ENCODE measurements at regions not wholly inside any gene's neighbourhood (a gene's known extent, or its start where the extent isn't known, plus 50 kb on each side); places are given as distances from the start of the nearest gene placed in this dataset.

DNA sequence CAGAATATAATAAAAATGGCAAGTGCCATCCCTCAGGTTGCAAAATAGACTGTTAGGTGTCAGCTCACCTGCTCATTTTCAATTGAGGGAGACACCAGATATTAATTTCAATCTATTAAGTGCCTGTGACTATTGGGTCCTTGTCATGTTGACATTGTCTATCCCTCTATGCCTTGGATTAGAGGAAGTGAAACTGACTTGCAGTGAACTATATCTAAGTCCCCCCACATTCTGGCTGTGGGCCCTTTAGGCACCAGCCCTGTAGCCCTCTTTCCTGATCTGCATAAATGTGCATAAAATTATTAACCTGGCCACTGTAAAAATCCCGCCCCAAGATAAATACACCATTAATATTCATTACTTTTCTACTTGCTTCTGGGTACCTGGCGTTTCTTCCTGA is 293.0 kb upstream of the CLNK start:
- DNase-seq = no peak

DNA sequence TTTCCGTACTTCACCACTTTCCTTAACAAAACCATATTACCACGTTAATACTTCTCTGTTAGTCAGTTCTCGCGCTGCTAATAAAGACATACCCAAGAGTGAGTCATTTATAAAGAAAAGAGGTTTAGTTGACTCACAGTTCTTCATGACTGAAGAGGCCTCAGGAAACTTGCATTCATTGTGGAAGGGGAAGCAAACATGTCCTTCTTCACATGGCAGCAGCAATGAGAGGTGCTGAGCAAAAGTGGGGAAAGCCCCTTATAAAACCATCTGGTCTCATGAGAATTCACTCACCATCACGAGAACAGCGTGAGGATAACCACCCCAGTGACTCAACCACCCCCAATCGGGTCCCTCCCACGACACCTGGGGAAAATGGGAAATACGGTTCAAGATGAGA is 289.8 kb upstream of the CLNK start:
- no peak for DNase-seq

DNA sequence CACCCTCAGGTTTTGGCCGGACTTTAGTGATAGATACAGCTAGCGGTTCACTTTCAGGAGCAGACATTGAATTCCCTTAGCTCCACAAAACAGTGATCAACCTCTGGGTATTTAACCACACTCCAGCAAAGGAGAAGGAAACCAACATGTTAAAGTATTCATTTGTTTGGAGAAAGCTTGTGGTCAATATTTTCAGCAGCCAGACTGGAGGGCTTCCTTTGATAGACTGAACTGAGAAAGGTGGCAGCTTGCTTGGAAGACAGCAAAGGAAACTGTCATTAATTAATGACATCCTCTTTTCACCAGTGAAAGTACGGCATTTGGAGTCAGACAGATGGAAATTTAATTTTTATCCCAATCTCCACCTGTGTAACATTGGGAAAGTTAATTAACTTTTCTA is 289.1 kb upstream of the CLNK start:
- DNase-seq = no peak

DNA sequence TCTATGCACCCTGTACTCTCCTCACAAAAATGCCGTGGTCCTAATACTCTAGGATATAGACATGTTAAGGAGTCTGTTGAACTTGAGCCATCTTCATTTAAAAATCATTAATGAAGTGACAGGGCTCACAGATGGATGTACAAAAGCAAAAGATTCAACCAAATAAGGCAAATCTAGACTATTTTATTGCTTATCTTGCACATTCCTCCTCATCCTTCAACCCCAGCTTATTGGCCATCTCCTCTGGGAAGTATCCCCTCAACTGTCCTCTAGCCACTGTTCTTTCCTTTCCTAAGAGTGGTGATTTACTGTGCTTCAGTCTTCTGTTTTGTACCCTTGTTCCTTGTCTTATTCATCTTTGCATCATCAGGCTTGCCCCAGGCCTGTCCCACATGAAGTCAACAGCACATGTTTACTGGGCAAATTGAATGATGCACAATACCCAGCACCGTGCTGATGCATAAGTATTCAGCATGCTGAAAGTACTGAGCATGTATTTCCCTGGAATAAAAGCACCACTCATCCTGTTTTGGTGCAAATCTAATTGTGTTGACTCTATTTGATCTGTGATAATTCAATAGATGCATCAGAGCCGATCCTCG is 287.3 kb upstream of the CLNK start:
- no peak for DNase-seq

DNA sequence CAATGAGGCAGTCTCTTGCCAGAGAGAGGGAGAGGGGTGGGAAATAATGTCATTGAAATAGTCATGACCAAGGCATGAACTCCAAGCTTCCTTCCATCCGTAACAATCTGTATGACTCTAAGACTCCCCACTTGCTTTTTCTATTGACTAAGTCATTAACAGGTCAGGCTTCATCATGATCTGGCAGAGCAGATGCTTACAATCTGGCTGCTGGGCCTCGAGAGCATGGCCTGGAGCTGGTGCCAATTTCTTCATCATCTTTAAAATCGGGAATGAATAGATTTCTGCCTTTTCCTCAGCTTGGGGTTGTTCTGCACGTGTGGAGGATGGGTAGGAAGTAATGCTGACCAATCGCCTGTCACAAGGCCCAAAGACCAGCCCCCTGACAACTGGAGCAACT is 280.6 kb upstream of the CLNK start:
- no peak for DNase-seq

DNA sequence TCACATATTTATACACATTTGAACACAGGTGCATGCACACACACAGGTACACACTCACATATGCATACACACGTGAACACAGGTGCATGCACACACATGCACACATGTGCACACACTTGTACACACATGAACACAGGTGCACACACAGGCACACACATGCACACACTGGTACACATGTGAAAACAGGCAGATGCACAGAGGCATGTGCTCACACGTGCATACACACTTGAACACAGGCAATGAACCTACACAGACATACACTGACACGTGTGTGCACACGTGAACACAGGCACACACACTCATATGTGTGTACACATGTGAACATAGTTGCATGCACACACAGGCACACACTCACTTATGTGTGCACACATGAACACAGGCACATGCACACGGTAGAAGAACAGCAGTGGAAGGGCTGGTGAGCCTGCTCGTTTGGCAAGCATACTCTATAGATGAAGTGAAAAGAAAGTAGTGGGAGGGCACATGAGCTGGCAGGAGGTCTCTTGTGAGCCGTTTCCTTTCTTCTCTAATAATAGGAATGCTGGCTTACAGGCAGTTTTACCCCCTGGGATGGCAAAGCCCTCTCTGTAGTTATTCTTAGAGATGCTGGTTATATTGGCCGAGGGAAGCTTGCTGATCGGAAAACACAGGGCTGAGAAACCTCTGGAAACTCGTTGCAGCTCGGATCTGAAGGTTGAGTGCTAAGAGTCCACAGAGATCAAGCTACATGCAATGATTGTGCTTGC is 279.6 kb upstream of the CLNK start:
- no peak for DNase-seq

DNA sequence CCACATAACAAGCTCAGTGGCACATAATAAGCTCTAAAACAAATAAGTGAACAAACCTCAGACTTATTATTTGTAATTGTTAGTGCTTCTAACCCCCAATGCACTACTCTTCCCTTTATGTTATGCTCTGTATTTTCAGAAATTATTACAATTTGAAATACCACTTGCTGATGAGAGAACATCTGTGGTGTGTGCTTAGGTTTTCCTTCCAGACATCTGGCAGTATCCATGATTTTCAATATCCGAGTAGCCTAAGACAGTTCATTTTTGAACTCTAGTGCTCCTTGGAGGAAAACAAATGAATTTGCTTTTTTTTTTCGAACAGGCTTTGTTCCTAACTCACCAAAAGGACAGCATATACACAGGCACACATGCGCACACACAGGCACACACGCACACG is 278.7 kb upstream of the CLNK start:
- DNase-seq = no peak

DNA sequence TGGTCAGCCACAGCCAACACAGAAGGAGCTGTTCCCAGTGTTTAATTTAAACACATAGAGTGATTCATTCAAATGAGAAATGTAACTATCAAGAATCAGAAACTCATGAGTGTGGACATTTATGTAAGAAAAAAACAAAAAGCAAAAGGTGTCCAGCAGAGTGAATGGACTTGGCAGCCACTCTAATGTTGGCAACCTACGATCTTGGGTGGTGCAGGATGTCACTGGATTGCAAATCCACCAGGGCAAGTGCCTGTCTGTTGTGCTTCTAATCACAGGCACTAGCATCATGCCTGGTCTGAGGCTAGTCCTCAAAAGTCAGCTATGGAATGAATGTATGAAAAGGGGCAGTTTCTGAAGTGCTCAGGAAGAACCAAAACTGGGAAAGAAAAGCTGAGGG is 277.7 kb upstream of the CLNK start:
- DNase-seq = no peak

DNA sequence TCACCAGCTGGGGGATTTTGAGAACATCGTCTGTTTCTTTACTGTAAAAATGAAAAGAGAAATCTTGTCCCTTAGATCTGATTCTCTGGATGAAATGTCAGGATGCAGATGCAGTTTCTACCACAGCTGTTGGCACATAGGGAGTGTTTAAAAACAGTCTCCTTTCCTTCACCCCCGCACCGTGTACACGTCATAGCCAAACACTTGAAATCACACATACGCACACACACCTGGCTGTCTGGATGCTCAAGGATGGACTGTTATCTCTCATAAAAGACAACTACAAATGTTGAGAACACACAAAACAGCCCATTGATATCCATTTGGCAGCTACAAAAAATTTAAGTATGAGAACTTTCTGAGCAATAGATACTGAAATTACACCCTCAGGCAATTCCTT is 275.8 kb upstream of the CLNK start:
- DNase-seq = peak; percentile 72

DNA sequence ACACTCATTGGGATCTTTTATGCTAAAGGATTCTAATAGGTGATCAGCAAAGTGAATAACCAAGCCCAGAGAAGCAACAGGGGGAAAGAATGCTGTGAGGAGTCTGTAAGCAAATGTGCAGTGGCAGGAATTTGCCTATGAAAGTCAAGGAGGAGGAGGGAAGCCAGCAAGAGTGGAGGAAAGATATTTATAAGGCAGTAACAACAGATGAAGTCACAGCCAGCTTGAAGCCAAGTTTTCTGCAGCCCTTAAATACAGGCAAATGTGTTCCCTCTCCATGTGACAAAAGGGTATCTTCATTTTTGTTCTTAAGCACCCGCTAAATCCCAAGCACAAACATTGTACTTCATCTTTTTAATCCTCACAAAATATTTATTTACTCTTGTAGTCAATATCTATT is 275.0 kb upstream of the CLNK start:
- no peak for DNase-seq

DNA sequence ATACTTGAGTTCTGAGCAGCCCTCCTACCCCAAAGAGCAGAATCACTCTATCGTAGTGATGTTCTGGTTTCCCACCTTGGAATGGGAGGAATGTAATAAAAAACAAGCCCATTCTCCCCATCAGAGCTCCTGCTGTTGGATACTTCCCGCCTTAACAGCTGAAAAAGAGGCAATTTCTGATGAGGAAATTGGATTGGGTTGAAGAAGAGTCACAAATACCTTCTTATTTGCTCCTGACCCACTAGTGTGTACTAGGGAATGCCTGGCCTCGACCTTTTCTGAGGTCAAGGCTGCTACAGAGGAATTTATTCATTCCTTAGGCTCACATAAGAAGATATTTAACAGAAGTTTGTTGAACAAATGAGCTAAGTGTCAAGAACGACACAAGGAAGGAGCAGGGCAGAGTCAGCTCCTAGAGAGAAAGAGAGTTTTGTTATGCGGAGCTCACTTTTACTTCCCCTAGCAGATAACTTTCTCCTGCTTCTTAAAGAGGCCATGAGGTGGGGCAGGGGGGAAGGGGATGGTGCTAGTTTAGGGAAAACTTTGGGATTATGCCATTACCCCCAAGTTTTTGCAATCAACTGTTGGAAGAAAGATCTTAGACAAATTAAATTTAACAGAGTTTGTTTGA is 273.8 kb upstream of the CLNK start:
- DNase-seq = no peak

DNA sequence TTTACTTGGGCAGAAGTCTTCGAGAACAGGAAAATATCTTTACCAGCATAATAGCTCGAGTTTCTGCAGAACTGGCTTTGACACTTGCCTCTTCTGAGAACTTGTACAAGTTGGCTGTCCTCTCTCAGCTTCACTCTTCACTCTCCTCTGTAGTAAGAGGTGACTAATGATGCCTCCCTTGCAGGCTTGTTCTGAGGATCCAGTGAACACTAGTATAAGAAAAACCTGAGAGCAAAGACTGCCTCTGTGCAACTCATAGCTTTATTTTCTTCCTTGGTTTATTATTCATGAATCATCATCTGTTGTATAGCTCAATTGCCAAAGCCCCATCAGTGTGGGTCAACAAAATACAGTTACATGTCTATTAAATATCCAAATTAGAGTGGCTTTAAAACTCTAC is 266.7 kb upstream of the CLNK start:
- no peak for DNase-seq

DNA sequence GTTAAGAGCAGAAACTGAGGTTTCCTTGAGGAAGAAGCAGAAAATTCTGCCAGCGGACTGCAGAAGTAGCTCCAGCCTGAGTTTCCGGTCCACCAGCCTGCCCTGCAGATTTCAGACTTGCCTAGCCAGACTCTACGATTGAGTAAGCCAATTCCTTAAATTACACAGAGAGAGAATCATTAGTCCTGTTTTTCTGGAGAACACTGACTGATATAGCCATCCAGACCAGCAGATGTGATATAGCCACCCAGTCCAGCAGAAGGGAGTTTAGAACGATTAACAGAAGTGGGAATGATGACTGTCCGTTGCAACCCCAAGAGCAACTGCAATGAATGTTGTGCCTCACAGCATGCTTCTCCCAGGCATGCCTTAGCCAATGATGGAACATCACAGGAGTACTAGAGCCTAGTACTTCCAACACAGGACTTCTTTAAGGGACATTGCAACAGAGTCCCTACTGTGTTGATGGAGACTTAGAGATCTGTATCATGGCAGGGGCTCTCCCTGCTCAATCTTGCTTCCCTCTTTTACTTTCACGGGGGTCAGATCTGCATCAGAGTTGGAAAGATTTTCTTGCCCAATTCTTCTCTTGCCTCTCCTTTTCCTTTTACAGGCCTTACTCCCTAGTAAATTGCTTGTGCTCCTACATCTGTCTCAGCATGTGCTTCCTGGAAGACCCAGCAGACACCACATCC is 264.6 kb upstream of the CLNK start:
- DNase-seq = no peak

DNA sequence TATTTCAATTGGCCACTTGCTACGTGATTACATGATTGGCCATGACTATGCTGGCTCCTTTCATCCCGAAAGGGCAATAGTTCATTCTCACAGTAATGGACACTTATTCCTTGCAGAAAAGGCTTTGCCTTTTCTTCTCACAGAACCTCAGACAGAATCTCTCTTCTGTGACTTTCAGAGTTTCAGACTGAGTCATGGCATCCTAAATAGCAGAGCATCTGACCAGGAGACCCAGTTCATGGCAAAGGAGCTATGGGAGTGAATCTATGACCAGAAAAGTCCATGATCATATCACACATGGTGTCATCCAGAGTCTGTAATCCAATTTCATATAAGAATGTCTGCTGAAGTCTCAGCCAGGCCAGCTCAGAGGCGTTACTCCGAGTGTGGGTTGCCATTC is 263.3 kb upstream of the CLNK start:
- DNase-seq = no peak

DNA sequence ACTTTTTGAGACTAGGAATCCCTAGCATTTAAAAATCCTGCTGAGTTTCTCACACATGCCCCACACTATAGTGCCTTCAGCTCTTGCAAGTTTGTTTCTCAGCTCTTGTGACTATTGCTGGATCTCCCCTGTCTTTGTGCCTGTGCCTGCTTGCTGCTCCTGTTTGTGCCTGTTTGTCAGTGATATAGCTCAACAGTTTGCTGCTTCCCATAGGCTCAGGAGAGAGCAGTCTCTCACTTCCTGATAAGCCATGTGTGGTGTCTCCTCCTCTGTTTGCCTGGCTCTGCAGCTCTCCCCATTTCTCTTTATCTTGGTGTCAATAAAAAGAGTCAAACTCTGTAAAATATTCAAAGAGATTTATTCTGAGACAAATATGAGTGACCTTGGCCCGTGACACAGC is 259.8 kb upstream of the CLNK start:
- DNase-seq = no peak

DNA sequence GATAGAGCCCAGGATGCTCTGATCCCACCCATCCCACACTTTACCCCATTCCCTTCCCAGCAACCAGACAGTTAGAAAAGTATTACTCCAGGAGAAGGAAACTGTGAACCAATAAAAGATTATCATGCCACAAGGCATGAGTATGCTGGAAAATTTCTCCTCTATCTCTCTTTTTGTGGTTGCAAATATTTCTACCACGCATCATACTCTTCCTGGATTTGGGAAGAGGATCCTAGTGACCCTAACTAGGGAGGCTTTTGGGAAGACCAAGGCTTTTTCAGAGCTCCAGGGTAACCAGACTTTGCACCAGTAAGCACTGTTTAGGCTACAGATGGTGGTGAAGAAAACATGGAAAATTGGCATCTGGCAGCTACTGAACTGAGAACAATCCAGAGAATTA is 257.6 kb upstream of the CLNK start:
- no peak for DNase-seq

DNA sequence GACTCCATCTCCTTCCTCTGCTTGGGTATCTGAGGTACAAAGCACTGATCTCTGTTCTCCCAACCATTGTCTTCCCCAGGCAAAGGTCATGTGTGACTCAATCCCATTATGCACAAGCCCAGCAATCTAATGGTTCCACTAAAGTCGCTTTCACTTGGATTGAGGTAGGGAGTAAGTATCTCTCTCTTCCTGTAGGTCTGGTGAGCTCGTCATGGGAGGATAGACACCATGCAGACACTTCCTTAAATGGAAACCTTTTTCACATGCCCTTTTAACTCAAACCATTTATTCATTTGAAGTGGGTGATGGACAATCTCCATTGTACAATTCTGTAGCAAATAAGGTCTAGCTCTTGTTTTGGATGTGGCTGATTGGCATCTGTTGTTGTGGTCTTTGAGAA is 245.2 kb upstream of the CLNK start:
- no peak for DNase-seq

DNA sequence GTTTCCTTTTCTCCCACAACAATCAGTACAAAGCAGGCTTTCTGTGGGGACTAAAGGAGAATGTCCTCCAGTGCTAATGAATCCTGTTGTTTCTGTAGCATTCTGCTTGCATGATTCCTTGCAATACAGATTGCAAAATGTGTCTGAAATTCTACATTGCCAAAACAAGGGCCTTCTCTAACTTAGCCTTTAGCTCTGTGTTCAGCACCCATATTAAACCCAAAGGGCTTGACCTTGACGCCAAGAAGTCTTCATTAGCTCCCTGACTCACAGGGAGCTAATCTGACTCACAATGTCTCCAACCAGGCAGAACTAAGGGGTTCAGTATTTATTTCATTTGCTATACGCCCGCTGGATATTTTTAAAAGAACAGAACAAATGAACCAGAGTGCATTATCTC is 241.4 kb upstream of the CLNK start:
- DNase-seq = no peak

DNA sequence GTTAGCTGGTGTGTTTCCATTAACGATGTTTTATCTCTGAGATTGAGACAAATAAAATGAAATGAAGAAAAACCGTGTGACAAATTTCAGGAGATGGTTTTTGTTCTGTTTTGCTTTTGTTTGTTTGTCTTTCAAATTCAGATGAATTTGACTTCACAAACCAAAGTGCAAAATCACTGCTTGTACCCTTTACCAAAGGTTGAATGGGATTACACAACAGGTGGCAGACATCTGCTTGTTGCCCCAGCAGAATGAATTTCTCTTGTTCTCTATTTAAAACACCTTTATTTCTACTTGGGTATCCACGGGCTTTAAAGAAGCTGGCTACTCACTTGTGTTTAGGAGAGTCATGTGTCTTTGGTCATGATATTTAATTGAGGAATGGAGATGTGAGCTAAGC is 239.7 kb upstream of the CLNK start:
- no peak for DNase-seq

DNA sequence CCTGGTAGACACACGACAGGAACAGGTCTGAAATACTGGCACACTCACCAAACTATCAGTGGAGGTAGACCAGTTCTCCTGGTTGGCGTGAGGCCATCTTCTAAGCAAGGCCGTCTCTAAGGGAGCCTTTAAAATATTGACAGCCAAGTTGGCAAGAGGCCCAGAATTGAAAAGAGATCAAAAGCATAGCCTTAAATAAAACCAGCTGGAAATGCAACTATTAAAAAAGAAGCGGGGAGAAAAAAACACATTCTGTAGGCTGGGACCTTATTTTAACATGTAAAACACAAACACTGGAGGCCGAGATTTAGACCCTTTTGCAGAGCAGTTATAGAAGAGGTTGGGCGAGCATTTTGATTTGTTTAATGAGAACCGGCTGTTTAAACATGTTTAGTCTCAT is 233.0 kb upstream of the CLNK start:
- peak; percentile 80 for DNase-seq

DNA sequence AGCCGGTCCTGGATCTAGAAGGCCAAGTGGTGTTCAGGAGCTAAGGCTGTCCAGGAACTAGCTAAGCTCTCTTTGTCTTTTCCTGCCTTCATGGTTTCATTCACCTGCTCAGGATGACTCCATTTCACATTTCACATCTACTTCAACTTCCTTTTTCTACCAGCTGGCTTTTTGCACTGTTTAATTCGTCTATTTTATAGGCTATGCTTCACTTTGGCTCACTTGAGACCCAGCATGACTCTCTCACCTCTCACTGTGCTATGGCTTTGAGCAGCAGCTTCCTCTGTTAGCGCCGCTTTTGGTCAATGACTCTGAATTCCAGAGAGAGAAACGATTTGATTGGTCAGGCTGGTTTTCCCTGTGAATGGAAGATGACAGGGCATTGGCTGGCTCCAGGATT is 213.5 kb upstream of the CLNK start:
- DNase-seq = no peak

DNA sequence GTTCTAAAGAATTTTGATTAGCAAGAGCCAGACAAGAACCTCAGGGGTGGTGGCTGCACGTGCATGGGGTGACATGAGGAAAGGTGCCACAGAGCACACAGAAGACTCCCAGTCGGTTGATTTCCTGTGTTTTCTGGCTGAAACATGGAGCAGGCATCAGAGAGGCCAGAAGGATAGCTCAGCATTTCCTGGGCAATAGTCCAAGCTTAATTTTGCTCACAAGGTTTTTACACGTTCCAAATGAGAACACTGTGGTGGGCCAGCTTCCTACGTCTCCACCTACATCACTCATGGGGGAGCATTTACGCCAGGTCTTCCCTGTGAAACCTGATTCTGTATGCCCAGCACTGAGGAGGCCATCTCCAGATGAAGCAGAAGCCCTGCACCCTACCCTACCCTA is 212.5 kb upstream of the CLNK start:
- DNase-seq = no peak

DNA sequence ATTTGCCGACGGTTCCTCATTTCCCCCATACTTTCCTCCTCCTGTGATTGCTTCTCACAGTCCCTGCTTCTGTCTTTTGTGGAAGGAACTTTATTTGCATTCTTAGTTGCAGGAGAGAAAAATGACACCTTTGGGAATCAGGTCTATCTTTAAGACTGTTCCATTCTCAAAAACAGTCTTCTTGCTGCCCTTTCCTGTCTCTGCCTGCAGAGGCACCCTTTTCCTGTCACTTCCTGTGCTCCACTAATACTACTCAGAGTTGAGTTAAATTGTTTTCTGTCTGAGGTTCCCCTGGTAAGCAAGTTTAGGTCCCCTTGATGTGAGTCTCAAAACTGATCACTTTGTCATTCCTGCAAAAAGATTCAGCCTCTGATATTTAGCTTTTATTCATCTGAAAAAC is 208.8 kb upstream of the CLNK start:
- no peak for DNase-seq

DNA sequence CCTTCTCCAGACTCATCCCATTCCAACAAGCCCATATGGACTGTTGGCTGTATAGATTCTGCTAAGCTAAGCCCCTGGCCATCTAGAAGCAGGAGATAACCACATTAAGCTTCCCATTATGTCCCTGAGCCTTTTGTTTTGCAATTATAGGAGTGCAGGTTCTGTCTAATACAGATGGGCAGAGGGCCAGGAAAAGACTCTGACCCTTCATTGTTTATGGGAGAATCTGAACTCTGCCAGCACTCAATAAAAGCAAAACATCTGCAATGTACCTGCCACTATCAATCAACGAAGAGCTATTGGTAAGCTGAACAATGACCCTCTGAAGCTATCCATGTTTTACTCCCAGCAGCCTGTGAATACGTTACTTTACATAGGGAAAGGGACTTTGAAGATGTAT is 207.3 kb upstream of the CLNK start:
- no peak for DNase-seq
